Tibial nerve (tissue), 3 donors: ENCODE measurements at regions not wholly inside any gene's neighbourhood (a gene's known extent, or its start where the extent isn't known, plus 50 kb on each side); places are given as distances from the start of the nearest gene placed in this dataset.

ENCODE experiments used
- EP300 ChIP-seq, 2 donors: sonication (generic); formaldehyde crosslinking; IDR thresholded peaks; one replicate each; pipeline ENCODE4 v1.6.1; 2017; ENCODE audit warnings: antibody characterized with exemption in 2 of 2, mild to moderate bottlenecking in 1 of 2
- POLR2A ChIP-seq, 2 donors: fragments of 450-650 bp; IDR thresholded peaks; one replicate each; pipeline ENCODE4 v1.6.1; 2017; ENCODE audit warnings: antibody characterized with exemption in 2 of 2, mild to moderate bottlenecking in 2 of 2, moderate library complexity in 2 of 2

DNA sequence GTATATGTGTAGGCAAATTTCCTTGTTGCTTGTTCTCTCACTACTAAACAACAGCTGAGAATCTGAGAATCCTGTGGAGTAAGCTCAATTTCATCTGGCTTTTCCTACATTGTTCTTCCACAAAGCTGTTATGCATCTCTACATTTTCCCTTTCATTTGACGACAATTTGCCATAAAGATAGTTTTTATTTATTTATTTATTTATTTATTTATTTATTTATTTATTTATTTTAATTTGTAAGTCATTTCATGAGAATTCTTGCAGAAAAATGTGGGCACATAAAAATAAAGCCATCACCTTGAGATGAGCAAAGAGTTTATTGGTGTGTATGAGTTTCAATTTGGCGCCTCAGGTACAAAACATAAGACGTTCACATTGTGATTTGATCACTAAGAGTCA, 545.9 kb upstream of the SEL1L start:
- no peak for TF ChIP-seq EP300 (IDR thresholded peaks at IDR 0.05)
- TF ChIP-seq POLR2A (IDR thresholded peaks at IDR 0.05) = no peak
